ENCODE measurements at regions not wholly inside any gene's neighbourhood (a gene's known extent, or its start where the extent isn't known, plus 50 kb on each side); places are given as distances from the start of the nearest gene placed in this dataset.

GRCh38 chr6:24997905-24998304 lies 62.1 kb upstream of the RIPOR2 start:
- RAD21 ChIA-PET (ENCODE audit: unreplicated experiment): interaction anchor here (1.3 to 1.7 kb wide), 2 partner anchors 9 to 20 kb away, joined by 7 to 9 read pairs; no protein-coding TSS in a partner anchor
- BruUV-seq (replicated peaks): no TSS peak
- WGBS (ENCODE audit: insufficient coverage, insufficient replicate concordance, low lambda C conversion rate, missing lambda C conversion rate): 14% methylated on average over 3 of the region's 3 CpGs
- Histone ChIP-seq H3K4me1 (ENCODE audit: control insufficient read depth, insufficient read depth, low read length) (peaks cover 11% of the 10 kb centered on the region), H3K4me2 (ENCODE audit: control insufficient read depth, insufficient read depth) (no peak overlapping the region), H3K9me3 (replicated peaks; ENCODE audit: control insufficient read depth, insufficient read depth, low read length) (no peaks in the 10 kb centered on the region), H2AFZ (ENCODE audit: control insufficient read depth, low read depth, low read length) (no peak overlapping the region), H3K9ac (ENCODE audit: control insufficient read depth, insufficient read depth, low read length) (no peak overlapping the region), H3K27ac (ENCODE audit: control insufficient read depth, insufficient read depth) (no peak overlapping the region), H3K27me3 (replicated peaks in 1 of 2; ENCODE audit: control insufficient read depth in 2 of 2, insufficient read depth in 2 of 2, low read length in 1 of 2) (no peaks in the 10 kb centered on the region), H4K20me1 (ENCODE audit: control insufficient read depth, insufficient read depth) (no peaks in the 10 kb centered on the region), H3K36me3 (ENCODE audit: control insufficient read depth in 2 of 2, insufficient read depth in 2 of 2, low read length in 1 of 2) (no peaks in the 10 kb centered on the region), H3K4me3 (no peak overlapping the region), H3K79me2 (ENCODE audit: control insufficient read depth, insufficient read depth, low read length) (no peaks in the 10 kb centered on the region)
- SMC1A ChIA-PET (ENCODE audit: uncharacterized antibody, unreplicated experiment): interaction anchor here (0.6 to 10.5 kb wide), 6 partner anchors 21 to 142 kb away, joined by 3 to 243 read pairs (median 3); no protein-coding TSS in a partner anchor
- ATAC-seq (no peak), DNase-seq (ENCODE audit: low read depth, low spot score) (no peak), FAIRE-seq (no peak)
- in situ Hi-C loops (cut with MboI): no loop called here
- CTCF ChIA-PET: interaction anchor here (0.6 to 1.3 kb wide), 3 partner anchors 16 to 142 kb away, joined by 3 read pairs; no protein-coding TSS in a partner anchor
- intact Hi-C loops (cut with micrococcal nuclease; ENCODE audit: unreplicated experiment): no loop called here
- TF ChIP-seq CHD2 (IDR thresholded peaks at IDR 0.05; ENCODE audit: borderline replicate concordance, low read depth, low read length) (no peak), SREBF2 (IDR thresholded peaks at IDR 0.05; ENCODE audit: low read length) (no peak)
- POLR2A ChIA-PET: no interaction called here

- Histone ChIP-seq H3K4me3 (no peak overlapping the region), H3K9me3 (replicated peaks; ENCODE audit: control insufficient read depth, insufficient read depth, low read length) (no peaks in the 10 kb centered on the region), H3K4me2 (ENCODE audit: control insufficient read depth, insufficient read depth) (no peak overlapping the region), H3K27me3 (replicated peaks in 1 of 2; ENCODE audit: control insufficient read depth in 2 of 2, insufficient read depth in 2 of 2, low read length in 1 of 2) (no peaks in the 10 kb centered on the region), H3K9ac (ENCODE audit: control insufficient read depth, insufficient read depth, low read length) (no peak overlapping the region), H2AFZ (ENCODE audit: control insufficient read depth, low read depth, low read length) (no peak overlapping the region), H4K20me1 (ENCODE audit: control insufficient read depth, insufficient read depth) (no peaks in the 10 kb centered on the region), H3K4me1 (ENCODE audit: control insufficient read depth, insufficient read depth, low read length) (peaks cover 21% of the 10 kb centered on the region), H3K36me3 (ENCODE audit: control insufficient read depth in 2 of 2, insufficient read depth in 2 of 2, low read length in 1 of 2) (no peaks in the 10 kb centered on the region), H3K79me2 (ENCODE audit: control insufficient read depth, insufficient read depth, low read length) (no peaks in the 10 kb centered on the region), H3K27ac (ENCODE audit: control insufficient read depth, insufficient read depth) (no peak overlapping the region)
- FAIRE-seq: no peak
- WGBS (ENCODE audit: insufficient coverage, insufficient replicate concordance, low lambda C conversion rate, missing lambda C conversion rate): 71% methylated on average over 11 of the region's 11 CpGs
- ChIA-PET RAD21 (ENCODE audit: unreplicated experiment) (interaction anchor here (0.8 to 1.4 kb wide), 2 partner anchors 11 to 15 kb away, joined by 4 to 7 read pairs; no protein-coding TSS in a partner anchor), CTCF (interaction anchor here (0.9 to 8.3 kb wide), 8 partner anchors 11 to 146 kb away, joined by 3 to 64 read pairs (median 4); no protein-coding TSS in a partner anchor), SMC1A (ENCODE audit: uncharacterized antibody, unreplicated experiment) (interaction anchor here (1.1 to 1.3 kb wide), 4 partner anchors 10 to 145 kb away, joined by 3 to 4 read pairs (median 3); no protein-coding TSS in a partner anchor), POLR2A (interaction anchor here (0.5 to 1.4 kb wide), 2 partner anchors 68 to 418 kb away, joined by 3 to 4 read pairs; no protein-coding TSS in a partner anchor)
- no peak for DNase-seq (ENCODE audit: low read depth, low spot score)
- TF ChIP-seq EP300 (IDR thresholded peaks at IDR 0.05; ENCODE audit: borderline replicate concordance in 1 of 2, control insufficient read depth in 1 of 2, low read depth in 2 of 2, low read length in 2 of 2): no peak
- no peak for TF ChIP-seq MYC (IDR thresholded peaks at IDR 0.05; ENCODE audit: insufficient read depth, insufficient read length, insufficient replicate concordance, low read length, severe bottlenecking)
- no peak for TF ChIP-seq ZBTB4 (CRISPR knock-in tag; IDR thresholded peaks at IDR 0.05)
- no peak for TF ChIP-seq SREBF1 (IDR thresholded peaks at IDR 0.05; ENCODE audit: low read length)
- no peak for TF ChIP-seq ZNF24 (IDR thresholded peaks at IDR 0.05)
- no peak for ATAC-seq
- in situ Hi-C loops (cut with MboI): no loop called here
- intact Hi-C loops (cut with micrococcal nuclease; ENCODE audit: unreplicated experiment): no loop called here
- no TSS peak for BruUV-seq (replicated peaks)
These were observed 66.7 kb upstream of the RIPOR2 start for GRCh38 chr6:25002326-25003091.

All from GM12878 (cell line).